Esophagus squamous epithelium (tissue), 4 donors: ENCODE measurements at regions not wholly inside any gene's neighbourhood (a gene's known extent, or its start where the extent isn't known, plus 50 kb on each side); places are given as distances from the start of the nearest gene placed in this dataset.

Experiments
- POLR2A ChIP-seq, 4 donors: fragments of 450-650 bp; IDR thresholded peaks; one replicate each; pipeline ENCODE4 v1.6.1; 2017; ENCODE audit warnings: antibody characterized with exemption in 4 of 4, mild to moderate bottlenecking in 4 of 4, moderate library complexity in 3 of 4
- TF ChIP-seq, protein P1 (sequence below), 6 experiments: fragments of 450-650 bp in 4 of 6; fragments of 200-600 bp in 2 of 6; sonication (generic) in 2 of 6; IDR thresholded peaks; one replicate each; pipeline ENCODE4 v1.5.1; 2016 to 2019; ENCODE audit warnings: antibody characterized with exemption in 6 of 6, mild to moderate bottlenecking in 4 of 6, moderate library complexity in 4 of 6

DNA sequence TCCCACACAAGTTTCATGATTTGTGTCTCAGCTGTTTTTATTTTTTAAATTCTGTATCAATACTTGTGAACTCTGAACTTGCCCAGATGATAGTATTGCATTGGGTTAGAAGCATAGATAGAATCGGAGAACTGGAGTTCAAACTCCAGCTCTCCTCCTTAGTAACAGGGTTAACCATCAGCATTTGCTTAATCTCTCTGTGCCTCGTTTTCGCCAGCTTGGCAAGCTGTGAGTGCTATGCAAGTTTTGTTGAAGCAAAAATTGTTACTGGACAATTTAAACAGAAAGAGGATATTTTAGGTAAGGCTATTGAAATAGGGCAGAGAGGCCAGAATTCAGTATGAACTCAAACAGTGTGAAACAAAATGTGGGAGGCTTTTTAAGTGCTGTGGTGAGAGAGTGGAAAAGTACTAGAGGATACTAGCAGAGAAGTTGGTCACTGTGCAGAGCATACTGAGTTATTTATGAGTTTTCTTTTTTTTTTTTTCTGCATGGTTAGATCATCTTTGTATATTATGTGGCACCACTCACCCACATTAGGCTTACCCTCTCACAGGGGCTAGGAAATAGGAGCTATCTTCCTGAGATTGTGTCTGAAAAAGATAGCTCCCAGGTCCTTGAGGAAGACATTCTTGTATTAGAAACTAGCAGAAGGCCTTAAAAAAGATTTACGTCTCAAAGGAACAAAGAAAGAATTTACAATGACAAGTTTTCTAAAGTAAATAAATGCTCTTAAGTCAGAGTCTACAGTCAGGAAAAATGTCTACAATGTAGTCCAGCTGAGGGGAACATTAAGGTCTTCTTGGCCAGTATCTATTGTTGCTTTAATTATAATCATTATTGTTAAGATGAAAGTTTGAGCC is 1126.6 kb downstream of the FAT4 start:
- TF ChIP-seq, protein P1, sequence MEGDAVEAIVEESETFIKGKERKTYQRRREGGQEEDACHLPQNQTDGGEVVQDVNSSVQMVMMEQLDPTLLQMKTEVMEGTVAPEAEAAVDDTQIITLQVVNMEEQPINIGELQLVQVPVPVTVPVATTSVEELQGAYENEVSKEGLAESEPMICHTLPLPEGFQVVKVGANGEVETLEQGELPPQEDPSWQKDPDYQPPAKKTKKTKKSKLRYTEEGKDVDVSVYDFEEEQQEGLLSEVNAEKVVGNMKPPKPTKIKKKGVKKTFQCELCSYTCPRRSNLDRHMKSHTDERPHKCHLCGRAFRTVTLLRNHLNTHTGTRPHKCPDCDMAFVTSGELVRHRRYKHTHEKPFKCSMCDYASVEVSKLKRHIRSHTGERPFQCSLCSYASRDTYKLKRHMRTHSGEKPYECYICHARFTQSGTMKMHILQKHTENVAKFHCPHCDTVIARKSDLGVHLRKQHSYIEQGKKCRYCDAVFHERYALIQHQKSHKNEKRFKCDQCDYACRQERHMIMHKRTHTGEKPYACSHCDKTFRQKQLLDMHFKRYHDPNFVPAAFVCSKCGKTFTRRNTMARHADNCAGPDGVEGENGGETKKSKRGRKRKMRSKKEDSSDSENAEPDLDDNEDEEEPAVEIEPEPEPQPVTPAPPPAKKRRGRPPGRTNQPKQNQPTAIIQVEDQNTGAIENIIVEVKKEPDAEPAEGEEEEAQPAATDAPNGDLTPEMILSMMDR (IDR thresholded peaks at IDR 0.05), result no peak
- no peak for TF ChIP-seq POLR2A (IDR thresholded peaks at IDR 0.05)
